ENCODE measurements at regions not wholly inside any gene's neighbourhood (a gene's known extent, or its start where the extent isn't known, plus 50 kb on each side); places are given as distances from the start of the nearest gene placed in this dataset.

GRCh38 chr15:93708724-93709445 is 522.5 kb upstream of the MCTP2 start:
- Histone ChIP-seq H4K20me1 (replicated peaks; ENCODE audit: control insufficient read depth, insufficient read depth, low read length) (no peaks in the 10 kb centered on the region), H3K4me3 (no peak overlapping the region), H3K27me3 (ENCODE audit: control insufficient read depth in 2 of 2, insufficient read depth in 2 of 2, low read length in 2 of 2) (no peaks in the 10 kb centered on the region), H3K36me3 (ENCODE audit: control insufficient read depth, insufficient read depth, low read length) (no peaks in the 10 kb centered on the region), H3K27ac (ENCODE audit: extremely low read depth, low read depth, low read length) (no peak overlapping the region), H3K4me1 (replicated peaks in 1 of 2; ENCODE audit: control insufficient read depth in 2 of 2, insufficient read depth in 2 of 2, low read length in 2 of 2) (no peaks in the 10 kb centered on the region), H3K9me1 (ENCODE audit: control insufficient read depth, insufficient read depth, low read length) (no peaks in the 10 kb centered on the region), H2AFZ (ENCODE audit: low read depth, low read length) (no peak overlapping the region), H3K79me2 (ENCODE audit: control insufficient read depth, insufficient read depth, low read length) (no peaks in the 10 kb centered on the region), H3K9me3 (replicated peaks; ENCODE audit: control insufficient read depth, insufficient read depth, low read depth, low read length) (no peaks in the 10 kb centered on the region), H3K4me2 (ENCODE audit: insufficient read depth, low read length) (no peak overlapping the region), H3K9ac (ENCODE audit: insufficient read depth in 1 of 2, low read depth in 2 of 2, low read length in 2 of 2) (no peak overlapping the region)
- POLR2A ChIA-PET, result no interaction called here
- in situ Hi-C loops (cut with MboI), result no loop called here
- WGBS (ENCODE audit: insufficient coverage, low coverage, missing lambda C conversion rate), result 3% methylated on average over 5 of the region's 6 CpGs
- FAIRE-seq, result no peak
- no peak for DNase-seq (ENCODE audit: extremely low read depth in 1 of 4, low spot score in 3 of 4)
- ATAC-seq, result no peak
- BruUV-seq (replicated peaks), result no TSS peak
- intact Hi-C loops (cut with micrococcal nuclease), result no loop called here
- no peak for TF ChIP-seq RFX7 (CRISPR knock-in tag; IDR thresholded peaks at IDR 0.05)
- no peak for TF ChIP-seq TSC22D4 (tag; IDR thresholded peaks at IDR 0.05)
- no peak for TF ChIP-seq ZNF146 (CRISPR knock-in tag; IDR thresholded peaks at IDR 0.05; ENCODE audit: unreplicated experiment)
- TF ChIP-seq RBM15 (IDR thresholded peaks at IDR 0.05; ENCODE audit: insufficient read depth, low read length), result no peak
- TF ChIP-seq, protein P1, sequence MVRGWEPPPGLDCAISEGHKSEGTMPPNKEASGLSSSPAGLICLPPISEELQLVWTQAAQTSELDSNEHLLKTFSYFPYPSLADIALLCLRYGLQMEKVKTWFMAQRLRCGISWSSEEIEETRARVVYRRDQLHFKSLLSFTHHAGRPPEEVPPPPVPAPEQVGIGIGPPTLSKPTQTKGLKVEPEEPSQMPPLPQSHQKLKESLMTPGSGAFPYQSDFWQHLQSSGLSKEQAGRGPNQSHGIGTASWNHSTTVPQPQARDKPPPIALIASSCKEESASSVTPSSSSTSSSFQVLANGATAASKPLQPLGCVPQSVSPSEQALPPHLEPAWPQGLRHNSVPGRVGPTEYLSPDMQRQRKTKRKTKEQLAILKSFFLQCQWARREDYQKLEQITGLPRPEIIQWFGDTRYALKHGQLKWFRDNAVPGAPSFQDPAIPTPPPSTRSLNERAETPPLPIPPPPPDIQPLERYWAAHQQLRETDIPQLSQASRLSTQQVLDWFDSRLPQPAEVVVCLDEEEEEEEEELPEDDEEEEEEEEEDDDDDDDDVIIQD (CRISPR knock-in tag; IDR thresholded peaks at IDR 0.05), result no peak
- no peak for TF ChIP-seq PYGO2 (tag; IDR thresholded peaks at IDR 0.05)
- TF ChIP-seq TRIM24 (IDR thresholded peaks at IDR 0.05), result no peak
- TF ChIP-seq, protein P2, sequence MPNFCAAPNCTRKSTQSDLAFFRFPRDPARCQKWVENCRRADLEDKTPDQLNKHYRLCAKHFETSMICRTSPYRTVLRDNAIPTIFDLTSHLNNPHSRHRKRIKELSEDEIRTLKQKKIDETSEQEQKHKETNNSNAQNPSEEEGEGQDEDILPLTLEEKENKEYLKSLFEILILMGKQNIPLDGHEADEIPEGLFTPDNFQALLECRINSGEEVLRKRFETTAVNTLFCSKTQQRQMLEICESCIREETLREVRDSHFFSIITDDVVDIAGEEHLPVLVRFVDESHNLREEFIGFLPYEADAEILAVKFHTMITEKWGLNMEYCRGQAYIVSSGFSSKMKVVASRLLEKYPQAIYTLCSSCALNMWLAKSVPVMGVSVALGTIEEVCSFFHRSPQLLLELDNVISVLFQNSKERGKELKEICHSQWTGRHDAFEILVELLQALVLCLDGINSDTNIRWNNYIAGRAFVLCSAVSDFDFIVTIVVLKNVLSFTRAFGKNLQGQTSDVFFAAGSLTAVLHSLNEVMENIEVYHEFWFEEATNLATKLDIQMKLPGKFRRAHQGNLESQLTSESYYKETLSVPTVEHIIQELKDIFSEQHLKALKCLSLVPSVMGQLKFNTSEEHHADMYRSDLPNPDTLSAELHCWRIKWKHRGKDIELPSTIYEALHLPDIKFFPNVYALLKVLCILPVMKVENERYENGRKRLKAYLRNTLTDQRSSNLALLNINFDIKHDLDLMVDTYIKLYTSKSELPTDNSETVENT (CRISPR knock-in tag; IDR thresholded peaks at IDR 0.05), result no peak
- TF ChIP-seq MYBL2 (IDR thresholded peaks at IDR 0.05; ENCODE audit: low read depth), result no peak
- TF ChIP-seq MYBL2 (CRISPR knock-in tag; IDR thresholded peaks at IDR 0.05; ENCODE audit: borderline replicate concordance), result no peak
- TF ChIP-seq ZNF41 (CRISPR knock-in tag; conservative IDR thresholded peaks at IDR 0.05), result no peak
- CTCF ChIA-PET (ENCODE audit: low intra/inter-chr PET ratio), result no interaction called here

Data from K562 (cell line).